DND-41 (cell line): ENCODE measurements at regions not wholly inside any gene's neighbourhood (a gene's known extent, or its start where the extent isn't known, plus 50 kb on each side); places are given as distances from the start of the nearest gene placed in this dataset.

ENCODE experiments used
- CTCF ChIP-seq: IDR thresholded peaks from 2 replicates; pipeline ENCODE4 v1.5.1; 2012; ENCODE audit warnings: borderline replicate concordance, low read length, moderate library complexity, mild to moderate bottlenecking; ENCODE audit not compliant: poor library complexity, severe bottlenecking; ENCODE audit errors: extremely low read depth
- EZH2 ChIP-seq: IDR thresholded peaks from 3 replicates; pipeline ENCODE4 v1.6.1; 2012; ENCODE audit warnings: borderline replicate concordance, low read depth, mild to moderate bottlenecking, moderate library complexity, low read length, inconsistent platforms; ENCODE audit not compliant: severe bottlenecking

GRCh38 chrX:94742772-94743171 lies 1068.8 kb downstream of the FAM133A start:
- TF ChIP-seq CTCF (no peak), EZH2 (no peak)
